DMS79 treated with DMSO at 0.1 percent for 48 hours (cell line): ENCODE measurements at regions not wholly inside any gene's neighbourhood (a gene's known extent, or its start where the extent isn't known, plus 50 kb on each side); places are given as distances from the start of the nearest gene placed in this dataset.
"Not testable (repeated sequence)": the region's sequence is repeated elsewhere in the genome, so short reads cannot be mapped to it uniquely, and the experiment has no call there.

Source experiments
- DNase-seq: peaks from one replicate; lab custom pipeline; 2025; lab: John Stamatoyannopoulos, UW

DNA sequence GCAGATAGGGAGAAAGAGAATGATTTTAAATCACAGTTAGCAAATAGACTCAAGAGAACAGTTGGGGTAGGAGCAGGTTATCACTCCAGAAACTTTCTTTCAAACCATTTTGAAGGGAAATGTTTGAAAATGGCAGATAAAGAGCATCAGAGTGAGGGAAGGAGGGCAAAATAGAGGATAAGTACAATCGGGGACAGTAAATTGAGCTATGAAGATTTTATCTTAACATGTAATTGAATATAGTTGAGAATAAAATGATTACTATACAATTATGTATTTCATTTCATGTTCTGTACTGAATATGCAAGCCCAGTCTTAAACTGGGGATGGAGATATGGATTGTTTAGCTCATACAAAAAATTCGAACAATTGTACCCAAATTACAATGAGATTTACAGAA lies 54.0 kb downstream of the MAP10 start:
- DNase-seq, result no peak

DNA sequence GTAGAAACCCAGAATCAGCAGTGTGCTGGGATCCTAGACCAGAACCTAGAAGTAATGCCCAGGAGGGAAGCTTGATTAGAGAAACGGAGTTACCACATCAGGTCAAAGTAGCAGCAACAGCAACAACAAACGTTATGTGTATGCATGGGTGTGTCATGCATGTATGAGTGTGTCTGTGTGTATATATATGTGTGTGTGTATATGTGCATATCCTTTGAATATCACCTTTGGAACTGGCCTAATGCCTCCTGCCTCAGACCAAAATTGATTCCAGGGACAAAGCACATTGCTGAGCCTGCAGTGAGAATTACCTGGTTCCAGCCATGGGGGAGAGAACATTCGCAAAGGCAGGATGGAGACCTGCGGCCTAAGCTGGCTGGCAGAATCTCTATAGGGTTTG lies 55.9 kb downstream of the MAP10 start:
- DNase-seq, result no peak

DNA sequence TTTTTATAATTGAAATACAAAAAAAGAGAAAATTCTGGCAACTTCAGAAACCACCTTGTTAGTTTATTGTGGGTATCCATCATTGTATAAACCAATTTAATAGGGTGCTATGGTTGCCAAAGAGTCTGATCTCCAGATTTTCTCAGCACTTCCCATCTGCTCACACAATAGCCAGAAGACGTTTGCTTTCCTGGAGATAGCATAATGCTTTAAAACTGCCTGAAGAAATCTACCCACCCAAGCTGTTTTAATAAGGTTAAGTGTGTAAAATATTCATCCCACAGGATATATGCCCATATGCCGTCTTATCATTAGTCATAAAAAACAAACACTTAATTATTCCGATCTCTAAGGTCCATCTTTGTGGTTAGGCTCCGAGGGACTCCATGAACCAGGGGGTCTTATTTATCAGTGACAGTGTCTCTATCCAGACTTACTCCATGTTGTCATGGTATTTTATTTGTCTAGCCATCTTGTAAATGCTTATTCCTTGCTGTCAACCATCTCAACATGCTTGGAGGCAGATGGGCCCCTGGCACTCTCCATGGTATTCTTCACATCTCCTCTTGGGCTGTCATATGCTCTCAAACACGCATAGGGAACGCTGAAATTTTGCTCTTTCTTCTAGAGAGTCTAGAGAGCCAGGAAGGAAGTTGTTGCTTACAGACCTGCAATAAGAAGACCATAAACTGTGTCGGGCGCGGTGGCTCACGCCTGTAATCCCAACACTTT lies 58.5 kb downstream of the MAP10 start:
- DNase-seq, result no peak

DNA sequence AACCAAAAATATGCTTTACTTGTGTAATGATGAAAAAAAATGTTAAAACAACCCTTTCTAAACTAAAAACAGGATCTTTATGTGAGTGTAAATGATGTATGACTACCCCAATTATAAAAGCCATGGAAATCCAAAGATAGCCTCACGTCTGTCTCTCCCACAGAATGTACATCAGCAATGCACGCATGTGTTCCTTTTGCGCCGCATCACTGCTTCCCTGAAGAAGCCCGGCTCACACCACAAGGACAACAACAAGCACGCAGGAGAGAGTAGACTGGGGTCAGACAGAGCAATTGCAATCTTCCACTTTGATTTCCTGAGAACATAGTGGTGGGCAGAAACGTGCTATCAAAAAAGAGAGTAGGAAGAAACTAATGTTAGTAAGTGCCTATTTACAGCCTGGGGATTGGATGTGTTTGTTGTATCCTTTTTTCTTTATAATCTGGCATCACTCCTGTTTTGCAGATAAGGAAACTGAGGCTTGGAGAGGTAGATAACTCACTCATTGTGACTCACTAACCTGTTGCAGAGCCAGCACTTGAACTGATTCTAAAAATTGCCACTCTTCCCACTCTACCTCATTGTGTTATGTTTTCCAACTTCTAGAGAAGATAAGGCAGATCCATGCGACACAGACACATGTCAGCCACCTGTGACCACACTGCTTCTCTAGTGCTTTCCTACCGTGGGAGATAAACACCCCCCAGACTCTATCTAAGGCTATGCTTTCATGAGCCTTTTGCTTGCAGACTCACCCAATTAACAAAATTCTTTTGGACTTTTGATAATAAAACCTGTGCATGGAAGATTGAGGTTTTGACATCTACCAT lies 60.1 kb downstream of the MAP10 start:
- no peak for DNase-seq

DNA sequence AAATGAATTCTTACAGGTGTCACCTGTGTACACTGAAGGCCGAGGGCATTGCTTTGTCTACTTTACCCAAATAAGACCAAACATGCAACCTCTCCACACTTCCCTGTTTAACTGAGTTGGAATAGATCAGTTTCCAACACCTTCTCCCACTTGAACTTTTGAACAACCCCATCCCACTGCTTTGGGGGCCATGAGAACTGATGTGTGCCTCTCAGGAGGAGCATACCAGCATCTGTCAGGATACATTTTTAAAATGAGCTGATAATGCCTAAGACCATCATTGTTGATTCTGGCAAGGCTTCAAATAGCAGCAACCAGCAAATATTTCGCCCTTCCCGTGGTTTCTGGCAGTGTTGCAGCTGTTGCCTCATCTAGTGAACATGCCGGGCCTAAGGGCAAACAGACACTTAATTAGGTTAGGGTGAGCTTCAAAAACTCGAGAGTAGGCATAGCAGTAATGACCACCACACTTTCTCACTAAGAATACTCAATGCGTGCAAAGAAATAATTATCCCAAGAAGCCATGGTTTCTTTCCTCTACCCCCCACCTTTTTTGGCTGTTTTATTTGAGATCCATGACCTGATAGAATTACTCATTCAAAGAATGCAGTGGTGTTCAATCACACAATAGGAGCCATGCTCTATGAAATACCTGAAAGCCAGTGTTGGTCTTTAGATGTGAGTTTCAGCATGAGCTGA lies 63.7 kb downstream of the MAP10 start:
- DNase-seq, result peak; percentile 68

DNA sequence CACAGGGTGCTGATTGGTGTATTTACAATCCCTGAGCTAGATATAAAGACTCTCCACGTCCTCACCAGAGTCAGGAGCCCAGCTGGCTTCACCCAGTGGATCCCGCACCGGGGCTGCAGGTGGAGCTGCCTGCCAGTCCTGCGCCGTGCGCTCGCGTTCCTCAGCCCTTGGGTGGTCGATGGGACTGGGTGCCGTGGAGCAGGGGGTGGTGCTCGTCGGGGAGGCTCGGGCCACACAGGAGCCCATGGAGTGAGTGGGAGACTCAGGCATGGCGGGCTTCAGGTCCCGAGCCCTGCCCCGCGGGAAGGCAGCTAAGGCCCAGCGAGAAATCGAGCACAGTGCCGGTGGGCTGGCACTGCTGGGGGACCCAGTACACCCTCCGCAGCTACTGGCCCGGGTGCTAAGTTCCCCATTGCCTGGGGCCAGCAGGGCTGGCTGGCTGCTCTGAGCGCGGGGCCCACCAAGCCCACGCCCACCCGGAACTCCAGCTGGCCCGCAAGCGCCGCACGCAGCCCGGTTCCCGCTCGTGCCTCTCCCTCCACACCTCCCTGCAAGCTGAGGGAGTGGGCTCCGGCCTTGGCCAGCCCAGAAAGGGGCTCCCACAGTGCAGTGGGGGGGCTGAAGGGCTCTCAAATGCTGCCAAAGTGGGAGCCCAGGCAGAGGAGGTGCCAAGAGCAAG lies 66.2 kb downstream of the MAP10 start:
- DNase-seq, result not testable (repeated sequence)

GRCh38 chr1:232872284-232872683 lies 67.1 kb downstream of the MAP10 start:
- DNase-seq, result no peak

DNA sequence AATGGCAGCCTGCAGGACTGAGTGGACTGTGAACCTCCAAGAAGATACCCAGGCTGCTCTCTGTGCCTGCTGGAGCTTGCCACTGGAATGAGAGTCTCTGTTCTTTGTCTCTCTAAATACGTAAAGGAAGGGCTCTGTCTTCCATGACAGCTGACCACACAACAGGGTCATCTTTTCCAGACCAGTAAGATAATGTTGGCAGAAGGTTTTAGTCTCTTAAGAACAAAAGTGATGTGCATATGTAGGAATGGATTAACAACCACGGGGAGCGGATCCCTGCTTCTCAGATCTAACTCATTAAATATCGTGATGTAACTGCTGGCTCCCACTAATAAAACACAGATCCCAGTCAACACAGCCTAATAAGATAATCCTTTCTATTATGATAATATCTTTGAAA lies 67.5 kb downstream of the MAP10 start:
- DNase-seq, result no peak

- DNase-seq, result peak; percentile 39
Measured at GRCh38 chr1:232873412-232873811, 68.2 kb downstream of the MAP10 start.

- DNase-seq, result no peak
Measured at GRCh38 chr1:232873931-232874330, 68.7 kb downstream of the MAP10 start.

DNA sequence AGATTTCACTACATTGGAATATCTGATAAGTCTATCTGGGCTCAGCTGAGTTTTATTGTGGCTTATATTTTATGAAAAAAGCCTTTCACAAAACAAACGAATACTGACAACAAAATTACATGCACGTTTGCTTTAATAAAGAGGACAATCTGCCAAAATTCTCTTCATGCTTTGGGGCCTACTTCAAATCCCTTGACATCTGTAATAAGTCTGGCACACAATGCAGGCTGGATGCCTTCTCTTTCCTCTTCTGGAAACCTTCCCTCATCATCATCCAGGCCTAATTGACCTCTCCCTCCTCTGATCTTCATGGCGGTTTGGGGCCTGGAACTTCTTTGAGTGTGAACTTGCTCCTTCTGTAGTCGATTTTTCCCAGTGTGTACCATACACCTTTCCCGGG lies 70.3 kb downstream of the MAP10 start:
- no peak for DNase-seq

- DNase-seq, result no peak
Measured at GRCh38 chr1:232876506-232877364, 71.5 kb downstream of the MAP10 start.

GRCh38 chr1:232877365-232878028 lies 72.3 kb downstream of the MAP10 start:
- DNase-seq, result no peak

DNA sequence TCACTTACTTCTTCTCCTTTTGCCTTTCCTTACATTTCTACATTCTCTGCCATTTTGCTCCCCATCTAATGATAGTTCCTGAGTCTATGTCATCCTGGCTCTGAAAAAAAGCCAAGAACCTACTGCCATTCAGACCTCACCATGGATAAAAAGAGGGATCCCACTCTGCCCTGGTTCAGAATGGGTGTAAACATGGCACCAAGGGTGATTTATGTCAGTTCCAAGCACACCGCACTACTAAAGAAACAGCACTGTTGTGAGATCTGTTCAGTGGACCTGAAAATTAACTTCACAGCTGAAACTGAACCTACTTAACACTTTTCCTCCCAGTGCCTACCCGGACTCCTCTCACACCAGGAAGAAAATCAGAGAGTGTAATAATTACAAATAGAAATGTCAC lies 72.3 kb upstream of the NTPCR start:
- DNase-seq, result no peak

DNA sequence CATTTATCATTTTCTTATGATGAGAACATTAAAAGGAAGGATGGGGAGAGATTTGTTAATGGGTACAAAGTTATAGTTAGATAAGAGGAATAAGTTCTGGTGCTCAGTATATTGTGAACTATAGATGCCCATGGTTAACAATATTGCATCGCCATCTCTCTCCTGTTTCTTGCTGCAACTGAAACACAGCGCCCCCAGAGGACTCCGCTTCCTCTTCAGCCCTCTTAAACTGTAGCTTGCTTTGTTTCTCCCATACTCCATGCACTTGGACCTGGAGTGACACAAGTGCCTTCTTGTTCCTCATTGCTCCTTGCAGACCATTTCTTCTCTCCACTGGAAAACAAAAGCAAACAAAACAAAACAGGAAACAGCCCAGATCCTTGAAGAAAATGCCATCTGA lies 70.1 kb upstream of the NTPCR start:
- DNase-seq, result peak; percentile 7

DNA sequence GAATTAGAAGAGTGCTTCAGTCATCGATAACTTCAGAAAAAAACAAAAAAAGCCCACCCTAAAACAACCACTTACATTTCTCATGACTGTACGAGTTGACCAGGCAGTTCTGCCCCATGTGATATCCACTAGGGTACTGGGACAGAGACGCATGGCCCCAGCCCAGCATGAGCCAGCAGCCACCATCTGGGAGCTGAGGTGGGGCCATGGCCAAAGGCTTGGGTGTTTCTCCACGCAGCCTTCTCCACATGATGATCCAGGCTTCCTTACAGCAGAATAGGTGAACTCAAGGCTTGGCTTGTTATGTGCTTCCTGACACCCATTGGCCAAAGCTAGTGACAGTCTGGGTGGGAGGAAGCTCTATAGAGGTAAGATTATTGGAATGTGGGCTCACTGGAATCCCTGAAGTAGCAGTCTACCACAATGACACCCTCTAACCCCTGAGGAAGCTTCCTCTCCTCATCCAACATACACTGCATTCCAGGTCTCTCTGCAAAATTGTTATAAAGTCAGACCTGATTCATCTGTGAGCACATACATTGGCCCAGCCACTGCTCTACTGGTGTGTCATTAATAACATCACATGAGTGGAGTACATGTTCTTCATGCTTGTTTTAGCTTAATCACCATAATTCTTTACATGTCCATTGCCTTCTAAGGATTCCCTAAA lies 66.3 kb upstream of the NTPCR start:
- no peak for DNase-seq

DNA sequence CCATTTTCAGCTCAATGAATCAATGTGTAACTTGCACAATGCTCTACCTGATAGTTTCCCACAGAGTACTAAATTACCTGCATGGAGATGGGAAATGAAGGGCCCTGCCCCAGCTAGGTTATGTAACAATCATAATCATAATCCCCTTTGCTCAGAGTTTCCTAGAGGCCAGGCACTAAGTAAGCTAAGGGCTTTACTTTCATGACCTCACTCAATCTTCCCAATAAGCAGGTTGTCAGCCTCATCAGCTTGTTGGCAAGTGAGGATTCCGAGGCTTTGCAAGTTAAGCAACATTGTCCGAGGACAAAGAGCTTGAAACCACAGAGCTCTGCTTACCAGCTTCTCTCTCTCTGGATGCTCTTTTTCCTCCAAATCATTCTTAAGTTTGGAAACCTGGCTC lies 64.1 kb upstream of the NTPCR start:
- DNase-seq, result no peak

- DNase-seq, result no peak
Measured at GRCh38 chr1:232890340-232890943, 60.0 kb upstream of the NTPCR start.

DNA sequence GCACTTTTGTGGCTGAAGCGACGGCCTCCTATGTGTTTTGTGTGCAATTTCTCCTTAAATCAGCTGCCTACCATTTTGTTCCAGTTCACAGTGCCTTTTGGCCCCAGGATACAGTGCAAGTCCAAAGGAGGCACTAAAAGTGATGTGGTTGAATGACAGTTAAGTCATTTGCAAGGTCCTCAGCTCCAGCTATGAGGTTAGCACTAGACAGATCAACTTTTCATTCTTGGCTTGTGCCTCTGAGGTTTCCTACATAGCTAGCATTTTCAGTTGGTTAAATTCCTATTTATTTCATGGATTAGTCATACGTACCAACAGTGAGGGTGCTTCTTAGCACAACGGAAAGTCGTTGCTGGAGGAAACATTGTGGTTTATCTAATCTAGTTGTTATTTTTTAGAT lies 59.3 kb upstream of the NTPCR start:
- DNase-seq, result no peak
